LNCaP clone FGC (cell line): ENCODE measurements at regions not wholly inside any gene's neighbourhood (a gene's known extent, or its start where the extent isn't known, plus 50 kb on each side); places are given as distances from the start of the nearest gene placed in this dataset.
A peak's percentile ranks its signal among the peaks of the same experiment; 100 is the strongest.

Experiments
- DNase-seq: peaks from one replicate; pipeline ENCODE4 v3.0.0-alpha.2; 2011; ENCODE audit warnings: low read depth
- H3K4me3 ChIP-seq: 2 replicates; pipeline ENCODE4 v1.5.1; 2011; ENCODE audit warnings: mild to moderate bottlenecking, low read depth, low read length, control low read depth
- TF ChIP-seq, protein P1 (sequence below): IDR thresholded peaks from 2 replicates; pipeline ENCODE4 v1.5.1; 2012; ENCODE audit warnings: mild to moderate bottlenecking; ENCODE audit not compliant: control insufficient read depth, insufficient read depth; ENCODE audit errors: extremely low read depth

- DNase-seq: no peak
- no peak overlapping the region for H3K4me3 ChIP-seq
- TF ChIP-seq, protein P1, sequence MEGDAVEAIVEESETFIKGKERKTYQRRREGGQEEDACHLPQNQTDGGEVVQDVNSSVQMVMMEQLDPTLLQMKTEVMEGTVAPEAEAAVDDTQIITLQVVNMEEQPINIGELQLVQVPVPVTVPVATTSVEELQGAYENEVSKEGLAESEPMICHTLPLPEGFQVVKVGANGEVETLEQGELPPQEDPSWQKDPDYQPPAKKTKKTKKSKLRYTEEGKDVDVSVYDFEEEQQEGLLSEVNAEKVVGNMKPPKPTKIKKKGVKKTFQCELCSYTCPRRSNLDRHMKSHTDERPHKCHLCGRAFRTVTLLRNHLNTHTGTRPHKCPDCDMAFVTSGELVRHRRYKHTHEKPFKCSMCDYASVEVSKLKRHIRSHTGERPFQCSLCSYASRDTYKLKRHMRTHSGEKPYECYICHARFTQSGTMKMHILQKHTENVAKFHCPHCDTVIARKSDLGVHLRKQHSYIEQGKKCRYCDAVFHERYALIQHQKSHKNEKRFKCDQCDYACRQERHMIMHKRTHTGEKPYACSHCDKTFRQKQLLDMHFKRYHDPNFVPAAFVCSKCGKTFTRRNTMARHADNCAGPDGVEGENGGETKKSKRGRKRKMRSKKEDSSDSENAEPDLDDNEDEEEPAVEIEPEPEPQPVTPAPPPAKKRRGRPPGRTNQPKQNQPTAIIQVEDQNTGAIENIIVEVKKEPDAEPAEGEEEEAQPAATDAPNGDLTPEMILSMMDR: no peak
These were observed 651.6 kb upstream of the ADGRL4 start for GRCh38 chr1:79657951-79658658.

DNA sequence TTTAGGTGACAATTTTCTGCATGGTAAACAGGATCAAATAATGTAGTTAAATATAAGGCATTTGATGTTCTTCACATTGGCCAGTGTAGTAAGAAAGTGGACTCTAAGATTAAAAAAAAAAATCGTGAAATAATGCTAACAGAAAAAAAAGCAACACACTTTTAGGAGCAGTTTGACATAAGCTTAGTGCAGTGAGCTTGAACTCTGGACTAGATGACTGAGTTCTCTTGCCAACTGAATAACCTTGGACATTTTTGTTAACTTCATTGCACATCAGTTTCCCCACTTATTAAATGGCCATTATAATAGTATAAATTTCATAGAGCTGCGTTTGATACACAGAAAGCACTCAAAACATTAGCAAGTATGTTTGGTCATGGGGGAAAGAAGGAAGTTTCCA is 649.3 kb upstream of the ADGRL4 start:
- no peak overlapping the region for H3K4me3 ChIP-seq
- TF ChIP-seq, protein P1: no peak
- DNase-seq: no peak

DNA sequence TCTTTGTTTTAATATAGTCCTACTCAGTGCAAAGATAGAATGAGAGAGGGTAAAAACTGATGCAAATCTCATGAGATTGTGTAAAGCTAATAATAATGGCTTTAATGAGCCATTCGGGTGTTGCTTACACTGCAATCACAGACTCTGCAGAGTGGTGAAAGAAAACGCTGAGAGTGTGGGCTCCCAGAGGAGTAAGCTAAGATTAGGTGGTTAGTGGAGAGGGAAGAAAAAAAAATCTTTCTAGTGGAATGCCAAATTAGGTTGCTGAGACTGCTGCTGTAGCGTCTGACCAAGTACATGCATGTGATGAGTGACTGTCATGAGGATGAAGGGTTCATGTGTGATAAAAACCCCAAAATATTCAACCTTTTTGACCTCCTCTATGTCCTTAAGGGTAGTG is 645.9 kb upstream of the ADGRL4 start:
- DNase-seq: no peak
- TF ChIP-seq, protein P1: no peak
- no peak overlapping the region for H3K4me3 ChIP-seq

DNA sequence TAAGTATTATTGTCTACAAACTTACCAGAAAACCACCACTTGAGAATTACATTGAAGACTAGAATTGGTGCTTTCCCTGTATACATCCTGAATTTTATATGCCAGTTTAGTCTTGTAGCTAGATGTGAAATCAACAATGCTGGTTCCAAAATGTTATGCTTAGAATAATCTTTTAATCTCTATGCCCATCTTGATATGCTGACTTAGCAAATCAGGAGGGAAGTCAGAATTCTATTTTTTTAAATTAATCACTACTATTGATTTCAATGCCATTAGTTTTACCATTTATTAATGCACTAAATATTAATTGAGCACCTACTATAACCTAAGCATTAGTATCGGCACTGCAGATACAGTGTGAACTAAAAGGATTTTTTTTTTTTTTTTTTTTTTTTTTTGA is 641.6 kb upstream of the ADGRL4 start:
- H3K4me3 ChIP-seq: no peak overlapping the region
- TF ChIP-seq, protein P1: no peak
- DNase-seq: no peak

- H3K4me3 ChIP-seq: no peak overlapping the region
- TF ChIP-seq, protein P1: no peak
- peak; percentile 72 for DNase-seq
These were observed 640.4 kb upstream of the ADGRL4 start for GRCh38 chr1:79646880-79647279.

- no peak for DNase-seq
These were observed 631.9 kb upstream of the ADGRL4 start for GRCh38 chr1:79638382-79638781.

DNA sequence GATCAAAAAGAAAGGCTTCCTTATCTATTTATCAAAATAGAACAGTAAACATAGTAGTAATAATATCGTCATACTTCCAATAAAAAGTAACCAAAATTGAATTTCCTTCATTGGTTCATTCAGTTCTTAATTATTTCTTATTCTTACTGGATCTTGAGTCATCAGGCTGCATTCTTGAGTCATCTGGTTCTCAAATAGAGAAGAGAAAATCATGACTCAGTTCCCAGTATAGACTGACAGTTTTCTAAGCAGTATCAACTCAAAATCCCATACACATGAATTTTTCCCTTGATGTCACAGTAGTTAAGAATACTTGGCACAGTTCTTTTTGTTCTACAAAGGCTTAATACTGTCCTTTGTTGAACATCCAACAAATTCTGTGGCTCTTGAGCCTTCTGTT is 626.9 kb upstream of the ADGRL4 start:
- TF ChIP-seq, protein P1: no peak
- no peak overlapping the region for H3K4me3 ChIP-seq
- DNase-seq: no peak

More at GRCh38 chr1:79638382-79638781, 631.9 kb upstream of the ADGRL4 start:
- TF ChIP-seq, protein P1: no peak
- H3K4me3 ChIP-seq: no peak overlapping the region
